ENCODE measurements at regions not wholly inside any gene's neighbourhood (a gene's known extent, or its start where the extent isn't known, plus 50 kb on each side); places are given as distances from the start of the nearest gene placed in this dataset.

- Histone ChIP-seq H3K27me3 (no peaks in the 10 kb centered on the region), H3K36me3 (no peaks in the 10 kb centered on the region), H3K4me1 (no peaks in the 10 kb centered on the region), H3K4me3 (no peak overlapping the region), H3K9me3 (no peaks in the 10 kb centered on the region), H3K27ac (no peak overlapping the region)
- DNase-seq = no peak
- TF ChIP-seq CTCF (IDR thresholded peaks at IDR 0.05) (no peak), POLR2A (IDR thresholded peaks at IDR 0.05) (no peak)
Observed at GRCh38 chr22:36088292-36088691, 59.7 kb upstream of the RBFOX2 start.

GRCh38 chr22:36087784-36088183 lies 59.2 kb upstream of the RBFOX2 start:
- Histone ChIP-seq H3K27me3 (no peaks in the 10 kb centered on the region), H3K4me3 (no peak overlapping the region), H3K9me3 (no peaks in the 10 kb centered on the region), H3K4me1 (no peaks in the 10 kb centered on the region), H3K36me3 (no peaks in the 10 kb centered on the region), H3K27ac (no peak overlapping the region)
- TF ChIP-seq POLR2A (IDR thresholded peaks at IDR 0.05) (no peak), CTCF (IDR thresholded peaks at IDR 0.05) (no peak)
- no peak for DNase-seq

GRCh38 chr22:36086629-36087254 lies 58.1 kb upstream of the RBFOX2 start:
- H3K4me3 ChIP-seq = no peak overlapping the region
- H3K4me1 ChIP-seq = no peaks in the 10 kb centered on the region
- no peaks in the 10 kb centered on the region for H3K9me3 ChIP-seq
- TF ChIP-seq POLR2A (IDR thresholded peaks at IDR 0.05) = no peak
- TF ChIP-seq CTCF (IDR thresholded peaks at IDR 0.05) = no peak
- no peaks in the 10 kb centered on the region for H3K27me3 ChIP-seq
- no peak overlapping the region for H3K27ac ChIP-seq
- no peaks in the 10 kb centered on the region for H3K36me3 ChIP-seq
- DNase-seq = no peak

GRCh38 chr22:36086170-36086490 lies 57.5 kb upstream of the RBFOX2 start:
- Histone ChIP-seq H3K27ac (no peak overlapping the region), H3K9me3 (no peaks in the 10 kb centered on the region), H3K4me1 (no peaks in the 10 kb centered on the region), H3K36me3 (no peaks in the 10 kb centered on the region), H3K27me3 (no peaks in the 10 kb centered on the region), H3K4me3 (no peak overlapping the region)
- no peak for DNase-seq
- TF ChIP-seq POLR2A (IDR thresholded peaks at IDR 0.05) = no peak

GRCh38 chr22:36085476-36086169 lies 57.0 kb upstream of the RBFOX2 start:
- Histone ChIP-seq H3K27me3 (no peaks in the 10 kb centered on the region), H3K4me3 (no peak overlapping the region), H3K9me3 (no peaks in the 10 kb centered on the region), H3K27ac (no peak overlapping the region), H3K36me3 (no peaks in the 10 kb centered on the region), H3K4me1 (no peaks in the 10 kb centered on the region)
- no peak for TF ChIP-seq CTCF (IDR thresholded peaks at IDR 0.05)
- no peak for TF ChIP-seq POLR2A (IDR thresholded peaks at IDR 0.05)
- DNase-seq = no peak

GRCh38 chr22:36084717-36085116 lies 56.1 kb upstream of the RBFOX2 start:
- no peaks in the 10 kb centered on the region for H3K27me3 ChIP-seq
- H3K27ac ChIP-seq = no peak overlapping the region
- no peak for DNase-seq

More at GRCh38 chr22:36084717-36085116, 56.1 kb upstream of the RBFOX2 start:
- Histone ChIP-seq H3K36me3 (no peaks in the 10 kb centered on the region), H3K9me3 (no peaks in the 10 kb centered on the region), H3K4me3 (no peak overlapping the region), H3K4me1 (no peaks in the 10 kb centered on the region)
- TF ChIP-seq CTCF (IDR thresholded peaks at IDR 0.05) (no peak), POLR2A (IDR thresholded peaks at IDR 0.05) (no peak)

Data from Peyer's patch (tissue), 4 donors.